ENCODE measurements at regions not wholly inside any gene's neighbourhood (a gene's known extent, or its start where the extent isn't known, plus 50 kb on each side); places are given as distances from the start of the nearest gene placed in this dataset.

- POLR2A ChIA-PET = no interaction called here
- no peak overlapping the region for H3K4me2 ChIP-seq
- ATAC-seq (no peak), DNase-seq (ENCODE audit: low read depth in 1 of 2, low spot score in 1 of 2) (no peak), FAIRE-seq (no peak)
- 78% methylated on average over 3 of the region's 3 CpGs for WGBS (ENCODE audit: missing lambda C conversion rate)
- CTCF ChIA-PET = interaction anchor here (0.8 to 12.7 kb wide), 5 partner anchors 18 to 1124 kb away, joined by 3 to 128 read pairs (median 5); no protein-coding TSS in a partner anchor
- peaks cover 5% of the 10 kb centered on the region; the same call in 1 of the 3 replicates for H3K4me1 ChIP-seq
- TF ChIP-seq FOSL2 (IDR thresholded peaks at IDR 0.05) (no peak), FOSL2 (CRISPR knock-in tag; IDR thresholded peaks at IDR 0.05) (no peak), FOSB (CRISPR knock-in tag; IDR thresholded peaks at IDR 0.05) (no peak), RFX5 (IDR thresholded peaks at IDR 0.05) (no peak), CBX8 (IDR thresholded peaks at IDR 0.05) (no peak), HOXA7 (CRISPR knock-in tag; IDR thresholded peaks at IDR 0.05) (no peak), MYC (IDR thresholded peaks at IDR 0.05; ENCODE audit: borderline replicate concordance, low read length) (no peak), GATA3 (IDR thresholded peaks at IDR 0.05; ENCODE audit: borderline replicate concordance) (no peak), RCOR1 (IDR thresholded peaks at IDR 0.05; ENCODE audit: low read depth, low read length) (no peak), CHD2 (IDR thresholded peaks at IDR 0.05; ENCODE audit: low read length, partially characterized antibody) (no peak), HOXB13 (CRISPR knock-in tag; IDR thresholded peaks at IDR 0.05; ENCODE audit: low read depth) (no peak), EHF (CRISPR knock-in tag; IDR thresholded peaks at IDR 0.05) (no peak)
- H3K27ac ChIP-seq = no peak overlapping the region
- H3K4me3 ChIP-seq = no peak overlapping the region
- no peaks in the 10 kb centered on the region for H3K9me3 ChIP-seq
Observed at GRCh38 chr5:39566029-39566428, 141.2 kb upstream of the DAB2 start.

GRCh38 chr5:39561421-39561820 lies 136.6 kb upstream of the DAB2 start:
- FAIRE-seq (no peak), ATAC-seq (no peak), DNase-seq (ENCODE audit: low read depth in 1 of 2, low spot score in 1 of 2) (no peak)
- 9% methylated on average over 2 of the region's 2 CpGs for WGBS (ENCODE audit: missing lambda C conversion rate)
- ChIA-PET CTCF (interaction anchor here (1.5 to 1.7 kb wide), 2 partner anchors 10 to 185 kb away, joined by 6 read pairs; no protein-coding TSS in a partner anchor), POLR2A (no interaction called here)
- TF ChIP-seq RAD21 (conservative IDR thresholded peaks at IDR 0.05 in 1 of 2, IDR thresholded peaks at IDR 0.05 in 1 of 2) = no peak
- TF ChIP-seq SMC3 (IDR thresholded peaks at IDR 0.05) = no peak
- no peak for TF ChIP-seq MYC (IDR thresholded peaks at IDR 0.05; ENCODE audit: borderline replicate concordance, low read length)
- H3K4me1 ChIP-seq = no peaks in the 10 kb centered on the region
- H3K4me3 ChIP-seq = no peak overlapping the region
- H3K27ac ChIP-seq = no peak overlapping the region
- no peaks in the 10 kb centered on the region for H3K9me3 ChIP-seq
- no peak overlapping the region for H3K4me2 ChIP-seq

GRCh38 chr5:39560726-39561125 lies 135.9 kb upstream of the DAB2 start:
- ChIA-PET POLR2A (no interaction called here), CTCF (interaction anchor here (1.5 to 1.7 kb wide), 2 partner anchors 10 to 185 kb away, joined by 6 read pairs; no protein-coding TSS in a partner anchor)
- no peaks in the 10 kb centered on the region for H3K9me3 ChIP-seq
- H3K4me1 ChIP-seq = no peaks in the 10 kb centered on the region
- 71% methylated on average over 2 of the region's 2 CpGs for WGBS (ENCODE audit: missing lambda C conversion rate)
- H3K27ac ChIP-seq = no peak overlapping the region
- ATAC-seq (no peak), DNase-seq (ENCODE audit: low read depth in 1 of 2, low spot score in 1 of 2) (no peak), FAIRE-seq (no peak)
- no peak for TF ChIP-seq MAZ (IDR thresholded peaks at IDR 0.05; ENCODE audit: borderline replicate concordance, low read depth, low read length)
- no peak for TF ChIP-seq RCOR1 (IDR thresholded peaks at IDR 0.05; ENCODE audit: low read depth, low read length)
- TF ChIP-seq ZNF302 (CRISPR knock-in tag; IDR thresholded peaks at IDR 0.05) = no peak
- TF ChIP-seq GATA3 (IDR thresholded peaks at IDR 0.05; ENCODE audit: borderline replicate concordance) = no peak
- TF ChIP-seq HOXA7 (CRISPR knock-in tag; IDR thresholded peaks at IDR 0.05) = no peak
- TF ChIP-seq CBX2 (IDR thresholded peaks at IDR 0.05; ENCODE audit: borderline replicate concordance, low read depth) = no peak
- TF ChIP-seq ELK1 (IDR thresholded peaks at IDR 0.05; ENCODE audit: low read depth, low read length) = no peak
- no peak for TF ChIP-seq SMC3 (IDR thresholded peaks at IDR 0.05)
- no peak for TF ChIP-seq HOXB5 (CRISPR knock-in tag; IDR thresholded peaks at IDR 0.05)
- TF ChIP-seq NFE2L2 (conservative IDR thresholded peaks at IDR 0.05; ENCODE audit: low read length) = no peak
- TF ChIP-seq PHF8 (IDR thresholded peaks at IDR 0.05; ENCODE audit: borderline replicate concordance, low read depth) = no peak
- no peak for TF ChIP-seq CTCF (IDR thresholded peaks at IDR 0.05)
- TF ChIP-seq EHMT2 (IDR thresholded peaks at IDR 0.05; ENCODE audit: low read depth) = no peak
- no peak for TF ChIP-seq TFCP2L1 (CRISPR knock-in tag; IDR thresholded peaks at IDR 0.05)
- no peak for TF ChIP-seq CHD4 (IDR thresholded peaks at IDR 0.05; ENCODE audit: borderline replicate concordance)
- no peak for TF ChIP-seq ZC3H11A (IDR thresholded peaks at IDR 0.05)
- no peak for TF ChIP-seq JUN (IDR thresholded peaks at IDR 0.05)
- no peak for TF ChIP-seq ESRRA (IDR thresholded peaks at IDR 0.05; ENCODE audit: borderline replicate concordance, low read length)
- no peak overlapping the region for H3K4me2 ChIP-seq
- H3K4me3 ChIP-seq = no peak overlapping the region
